MCF 10A (cell line): ENCODE measurements at regions not wholly inside any gene's neighbourhood (a gene's known extent, or its start where the extent isn't known, plus 50 kb on each side); places are given as distances from the start of the nearest gene placed in this dataset.

ENCODE experiments used
- BruUV-seq: library from RNA; stranded (reverse); fragments of 400-500 nt; replicated peaks from 2 replicates; lab custom pipeline; 2021; lab: Mats Ljungman, UMichigan
- CTCF ChIA-PET: fragments of 300-600 bp; sonication (Branson Sonifier 250); formaldehyde crosslinking; extraction: SDS; loops from one replicate; lab custom pipeline; 2021; ENCODE audit warnings: antibody characterized with exemption, inconsistent platforms; lab: Yijun Ruan, JAX
- POLR2A ChIA-PET: fragments of 300-600, 350-650 bp; sonication (Branson Sonifier 250); formaldehyde crosslinking; extraction: SDS; loops from one replicate; lab custom pipeline; 2020; ENCODE audit warnings: antibody characterized with exemption, inconsistent platforms; lab: Yijun Ruan, JAX
- DNase-seq: peaks from one replicate; pipeline ENCODE4 v3.0.0-alpha.2; 2018; ENCODE audit not compliant: unreplicated experiment
- H3K27ac Mint-ChIP-seq: one replicate; pipeline ENCODE4 v1.8.0; 2022; ENCODE audit warnings: mild to moderate bottlenecking, low read depth, mixed read lengths; ENCODE audit not compliant: unreplicated experiment
- H3K27me3 Mint-ChIP-seq: one replicate; pipeline ENCODE4 v1.8.0; 2022; ENCODE audit warnings: mixed read lengths; ENCODE audit not compliant: insufficient read depth, unreplicated experiment
- H3K36me3 Mint-ChIP-seq: one replicate; pipeline ENCODE4 v1.8.0; 2022; ENCODE audit warnings: mild to moderate bottlenecking, moderate library complexity, mixed read lengths; ENCODE audit not compliant: insufficient read depth, unreplicated experiment
- H3K4me1 Mint-ChIP-seq: one replicate; pipeline ENCODE4 v1.8.0; 2022; ENCODE audit warnings: mixed read lengths; ENCODE audit not compliant: insufficient read depth, unreplicated experiment
- H3K4me3 Mint-ChIP-seq: one replicate; pipeline ENCODE4 v1.8.0; 2022; ENCODE audit warnings: mild to moderate bottlenecking, moderate library complexity, mixed read lengths; ENCODE audit not compliant: unreplicated experiment
- H3K9me3 Mint-ChIP-seq: one replicate; pipeline ENCODE4 v1.8.0; 2022; ENCODE audit warnings: mixed read lengths; ENCODE audit not compliant: unreplicated experiment
- CTCF ChIP-seq: fragments of 200-600 bp; IDR thresholded peaks from one replicate; pipeline ENCODE4 v1.8.0; 2022; ENCODE audit warnings: antibody characterized with exemption, mild to moderate bottlenecking; ENCODE audit not compliant: unreplicated experiment
- intact Hi-C: fragments of 100-400 bp; cut with micrococcal nuclease; formaldehyde crosslinking; loops from 2 replicates; pipeline ENCODE4 v1.14.1; 2022

- H3K4me1 Mint-ChIP-seq = peaks cover 13% of the 10 kb centered on the region
Measured at GRCh38 chr7:149686449-149686848, 86.9 kb downstream of the ZNF467 start.

GRCh38 chr7:149686011-149686410 is 87.4 kb downstream of the ZNF467 start:
- H3K27me3 Mint-ChIP-seq = peaks cover 16% of the 10 kb centered on the region
- peaks cover 11% of the 10 kb centered on the region for H3K36me3 Mint-ChIP-seq
- ChIA-PET CTCF (interaction anchor here (0.6 to 1.8 kb wide), 6 partner anchors 15 to 785 kb away, joined by 3 to 6 read pairs (median 4); no protein-coding TSS in a partner anchor), POLR2A (interaction anchor here (0.7 kb wide), 2 partner anchors 9 to 46 kb away, joined by 3 to 4 read pairs; no protein-coding TSS in a partner anchor)
- no peaks in the 10 kb centered on the region for H3K9me3 Mint-ChIP-seq
- intact Hi-C loops = no loop called here
- H3K27ac Mint-ChIP-seq = no peak overlapping the region
- H3K4me1 Mint-ChIP-seq = peaks cover 13% of the 10 kb centered on the region
- no peak overlapping the region for H3K4me3 Mint-ChIP-seq
- no peak for TF ChIP-seq CTCF
- peak; percentile 63 for DNase-seq
- no TSS peak for BruUV-seq

More at GRCh38 chr7:149686449-149686848, 86.9 kb downstream of the ZNF467 start:
- H3K27me3 Mint-ChIP-seq = peaks cover 12% of the 10 kb centered on the region
- BruUV-seq = no TSS peak
- H3K9me3 Mint-ChIP-seq = no peaks in the 10 kb centered on the region
- no peak overlapping the region for H3K4me3 Mint-ChIP-seq
- POLR2A ChIA-PET = interaction anchor here (0.7 kb wide), 2 partner anchors 8 to 46 kb away, joined by 3 to 4 read pairs; no protein-coding TSS in a partner anchor
- DNase-seq = no peak
- CTCF ChIA-PET = interaction anchor here (0.6 to 1.8 kb wide), 7 partner anchors 14 to 785 kb away, joined by 3 to 6 read pairs (median 3); no protein-coding TSS in a partner anchor
- intact Hi-C loops = no loop called here
- H3K27ac Mint-ChIP-seq = no peak overlapping the region
- H3K36me3 Mint-ChIP-seq = peaks cover 16% of the 10 kb centered on the region
- no peak for TF ChIP-seq CTCF

- peaks cover 6% of the 10 kb centered on the region for H3K36me3 Mint-ChIP-seq
- TF ChIP-seq CTCF = no peak
- no peak overlapping the region for H3K4me3 Mint-ChIP-seq
- peaks cover 22% of the 10 kb centered on the region for H3K27me3 Mint-ChIP-seq
- peak; percentile 22 for DNase-seq
- POLR2A ChIA-PET = no interaction called here
- no peak overlapping the region for H3K27ac Mint-ChIP-seq
- BruUV-seq = no TSS peak
- no peaks in the 10 kb centered on the region for H3K9me3 Mint-ChIP-seq
- CTCF ChIA-PET = interaction anchor here (0.6 to 1.8 kb wide), 4 partner anchors 15 to 67 kb away, joined by 3 to 6 read pairs (median 4); no protein-coding TSS in a partner anchor
- peaks cover 9% of the 10 kb centered on the region for H3K4me1 Mint-ChIP-seq
- intact Hi-C loops = no loop called here
Measured at GRCh38 chr7:149685455-149685854, 87.9 kb downstream of the ZNF467 start.

- H3K4me3 Mint-ChIP-seq = no peak overlapping the region
- ChIA-PET POLR2A (no interaction called here), CTCF (interaction anchor here (0.6 to 0.9 kb wide), 3 partner anchors 79 to 124 kb away, joined by 3 to 4 read pairs (median 3); no protein-coding TSS in a partner anchor)
- H3K36me3 Mint-ChIP-seq = peaks cover 5% of the 10 kb centered on the region
- no peak for DNase-seq
- no peak overlapping the region for H3K27ac Mint-ChIP-seq
- no peaks in the 10 kb centered on the region for H3K9me3 Mint-ChIP-seq
- no TSS peak for BruUV-seq
- H3K27me3 Mint-ChIP-seq = peaks cover 32% of the 10 kb centered on the region
- TF ChIP-seq CTCF = no peak
- intact Hi-C loops = no loop called here
- H3K4me1 Mint-ChIP-seq = peaks cover 6% of the 10 kb centered on the region
Measured at GRCh38 chr7:149683898-149684297, 89.5 kb downstream of the ZNF467 start.
